ENCODE measurements at regions not wholly inside any gene's neighbourhood (a gene's known extent, or its start where the extent isn't known, plus 50 kb on each side); places are given as distances from the start of the nearest gene placed in this dataset.
A peak's percentile ranks its signal among the peaks of the same experiment; 100 is the strongest.

DNA sequence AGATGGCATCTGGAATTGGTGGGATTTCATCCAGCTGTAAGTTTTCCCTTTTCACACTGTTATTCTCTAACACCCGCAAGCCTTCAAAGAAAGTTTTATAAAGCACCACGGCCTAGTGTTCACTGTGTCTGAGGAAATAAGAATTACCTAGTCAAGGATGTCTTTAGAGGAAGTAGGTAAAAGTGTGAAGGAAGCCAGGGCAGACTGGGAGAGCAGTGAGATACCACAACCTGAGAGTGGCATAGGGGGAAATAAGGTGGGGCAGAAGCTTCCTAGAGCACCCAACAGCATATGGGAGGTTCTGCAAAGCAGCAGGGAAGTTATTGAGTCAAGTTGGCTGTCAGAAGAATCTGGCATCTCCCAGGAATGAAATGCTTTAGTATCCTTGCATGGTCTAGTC lies 241.2 kb downstream of the CETN3 start:
- H3K27ac ChIP-seq = no peak overlapping the region
- 81 to 85% methylated on average over 2 of the region's 2 CpGs for WGBS, 2 donors
- no peaks in the 10 kb centered on the region for H3K36me3 ChIP-seq
- TF ChIP-seq, protein P1, sequence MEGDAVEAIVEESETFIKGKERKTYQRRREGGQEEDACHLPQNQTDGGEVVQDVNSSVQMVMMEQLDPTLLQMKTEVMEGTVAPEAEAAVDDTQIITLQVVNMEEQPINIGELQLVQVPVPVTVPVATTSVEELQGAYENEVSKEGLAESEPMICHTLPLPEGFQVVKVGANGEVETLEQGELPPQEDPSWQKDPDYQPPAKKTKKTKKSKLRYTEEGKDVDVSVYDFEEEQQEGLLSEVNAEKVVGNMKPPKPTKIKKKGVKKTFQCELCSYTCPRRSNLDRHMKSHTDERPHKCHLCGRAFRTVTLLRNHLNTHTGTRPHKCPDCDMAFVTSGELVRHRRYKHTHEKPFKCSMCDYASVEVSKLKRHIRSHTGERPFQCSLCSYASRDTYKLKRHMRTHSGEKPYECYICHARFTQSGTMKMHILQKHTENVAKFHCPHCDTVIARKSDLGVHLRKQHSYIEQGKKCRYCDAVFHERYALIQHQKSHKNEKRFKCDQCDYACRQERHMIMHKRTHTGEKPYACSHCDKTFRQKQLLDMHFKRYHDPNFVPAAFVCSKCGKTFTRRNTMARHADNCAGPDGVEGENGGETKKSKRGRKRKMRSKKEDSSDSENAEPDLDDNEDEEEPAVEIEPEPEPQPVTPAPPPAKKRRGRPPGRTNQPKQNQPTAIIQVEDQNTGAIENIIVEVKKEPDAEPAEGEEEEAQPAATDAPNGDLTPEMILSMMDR (IDR thresholded peaks at IDR 0.05) = no peak
- no peak for TF ChIP-seq POLR2A (IDR thresholded peaks at IDR 0.05)
- no peak for DNase-seq
- H3K4me3 ChIP-seq = no peak overlapping the region
- H3K9me3 ChIP-seq = no peaks in the 10 kb centered on the region
- H3K4me1 ChIP-seq = peaks cover 0 to 19% (median 10%) of the 10 kb centered on the region in 3 donors
- intact Hi-C loops (cut with DNase I) = no loop called here
- no peaks in the 10 kb centered on the region for H3K27me3 ChIP-seq

DNA sequence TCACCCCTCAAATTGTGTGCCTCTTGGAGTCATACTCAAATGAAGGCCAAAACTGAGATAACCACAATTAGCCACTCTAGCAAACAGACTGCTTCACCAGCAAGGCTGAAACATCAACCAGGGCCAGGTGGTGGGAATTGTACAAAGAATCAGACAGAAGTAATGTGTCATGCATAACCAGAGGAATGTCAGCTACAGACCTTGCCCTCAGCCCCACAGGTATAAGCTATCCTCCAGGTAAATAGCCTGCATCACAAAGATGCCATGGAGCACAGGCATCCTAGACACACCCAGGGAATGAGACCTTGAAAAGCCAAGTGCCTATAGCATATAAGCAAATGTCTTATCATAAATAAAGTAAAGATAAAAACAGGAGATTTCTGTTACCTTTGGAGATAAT lies 242.7 kb downstream of the CETN3 start:
- Histone ChIP-seq H3K4me3 (no peak overlapping the region), H3K27me3 (no peaks in the 10 kb centered on the region), H3K27ac (no peak overlapping the region), H3K36me3 (no peaks in the 10 kb centered on the region), H3K4me1 (peaks cover 0 to 19% (median 10%) of the 10 kb centered on the region in 3 donors), H3K9me3 (no peaks in the 10 kb centered on the region)
- TF ChIP-seq POLR2A (IDR thresholded peaks at IDR 0.05) = no peak
- TF ChIP-seq, protein P1 (IDR thresholded peaks at IDR 0.05) = no peak
- intact Hi-C loops (cut with DNase I) = no loop called here
- no peak for DNase-seq

DNA sequence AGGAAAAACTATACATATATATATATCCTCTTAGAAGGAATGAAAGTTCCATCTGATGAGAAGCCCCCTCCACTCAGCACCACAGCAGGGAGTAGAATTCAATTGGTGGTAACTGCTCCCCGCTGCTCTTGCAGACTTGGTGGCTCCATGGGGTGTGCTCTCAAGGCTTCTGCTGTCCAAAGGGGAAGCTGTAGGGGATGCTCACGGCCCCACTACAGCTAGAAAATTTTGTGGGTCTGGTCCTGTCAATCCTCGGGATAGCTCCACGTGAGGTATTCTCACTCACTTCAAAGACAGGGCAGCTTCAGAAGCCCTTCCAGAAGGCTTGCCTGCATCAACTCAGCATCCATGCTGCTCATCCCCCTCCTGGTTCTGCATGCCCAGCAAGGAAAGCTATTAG lies 247.2 kb downstream of the CETN3 start:
- H3K36me3 ChIP-seq = no peaks in the 10 kb centered on the region

DNA sequence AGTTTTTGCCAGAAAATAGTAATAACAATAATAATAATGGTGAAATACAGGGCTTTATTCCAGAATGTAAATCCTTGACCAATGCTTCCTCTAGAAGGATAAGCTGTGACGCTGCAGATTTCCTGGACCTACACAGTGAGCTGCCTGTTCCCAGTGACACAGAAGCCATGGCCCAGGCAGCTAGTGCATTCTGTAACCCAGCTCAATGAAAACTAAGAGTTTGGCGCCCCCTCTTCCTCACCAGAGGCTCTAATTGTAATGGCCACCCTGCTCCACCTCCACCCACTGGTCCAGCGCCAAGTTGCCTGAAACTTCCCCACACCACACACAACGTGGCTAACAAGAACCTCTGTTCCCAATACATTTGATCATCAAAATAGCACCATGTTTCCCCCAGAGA lies 248.1 kb downstream of the CETN3 start:
- H3K27ac ChIP-seq = no peak overlapping the region
- intact Hi-C loops (cut with DNase I) = no loop called here
- no peak overlapping the region for H3K4me3 ChIP-seq
- TF ChIP-seq, protein P1 (IDR thresholded peaks at IDR 0.05) = peak in 1 of 6 experiments; percentile 31
- no peak for TF ChIP-seq POLR2A (IDR thresholded peaks at IDR 0.05)
- no peaks in the 10 kb centered on the region for H3K27me3 ChIP-seq
- no peaks in the 10 kb centered on the region for H3K4me1 ChIP-seq
- WGBS, 2 donors = 38 to 45% methylated on average over 4 of the region's 4 CpGs
- H3K36me3 ChIP-seq = no peaks in the 10 kb centered on the region
- H3K9me3 ChIP-seq = no peaks in the 10 kb centered on the region
- no peak for DNase-seq

More for the DNA sequence above, 247.2 kb downstream of the CETN3 start:
- H3K27ac ChIP-seq = no peak overlapping the region
- WGBS, 2 donors = 82 to 90% methylated on average over 2 to 3 of the region's 4 CpGs
- no peaks in the 10 kb centered on the region for H3K4me1 ChIP-seq
- TF ChIP-seq, protein P1 (IDR thresholded peaks at IDR 0.05) = no peak
- TF ChIP-seq POLR2A (IDR thresholded peaks at IDR 0.05) = no peak
- no peaks in the 10 kb centered on the region for H3K27me3 ChIP-seq
- H3K9me3 ChIP-seq = no peaks in the 10 kb centered on the region
- H3K4me3 ChIP-seq = no peak overlapping the region
- no peak for DNase-seq
- intact Hi-C loops (cut with DNase I) = no loop called here

DNA sequence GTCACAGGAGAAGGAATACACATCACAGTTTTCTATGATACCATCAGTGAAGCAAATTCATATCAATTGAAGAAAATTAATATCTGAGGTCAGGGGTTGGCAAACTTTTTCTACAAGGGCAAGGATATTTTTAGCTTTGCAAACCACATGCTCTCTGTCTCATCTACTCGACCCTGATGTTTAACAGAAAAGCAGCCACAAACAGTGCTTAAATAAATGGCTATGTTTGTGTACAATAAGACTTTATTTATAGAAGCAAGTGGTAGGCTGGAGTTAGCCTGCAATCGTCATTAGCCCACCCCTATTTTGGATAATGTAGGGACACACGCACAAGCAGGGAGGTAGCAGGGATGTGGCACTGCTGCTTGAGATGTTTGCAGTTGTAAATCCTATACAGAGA lies 251.4 kb downstream of the CETN3 start:
- Histone ChIP-seq H3K27ac (no peak overlapping the region), H3K9me3 (no peaks in the 10 kb centered on the region), H3K4me1 (no peaks in the 10 kb centered on the region), H3K4me3 (no peak overlapping the region), H3K36me3 (no peaks in the 10 kb centered on the region), H3K27me3 (no peaks in the 10 kb centered on the region)
- intact Hi-C loops (cut with DNase I) = no loop called here
- 35 to 45% methylated on average over 3 of the region's 3 CpGs for WGBS, 2 donors
- DNase-seq = no peak
- TF ChIP-seq, protein P1 (IDR thresholded peaks at IDR 0.05) = no peak
- TF ChIP-seq POLR2A (IDR thresholded peaks at IDR 0.05) = no peak
